ENCODE measurements at regions not wholly inside any gene's neighbourhood (a gene's known extent, or its start where the extent isn't known, plus 50 kb on each side); places are given as distances from the start of the nearest gene placed in this dataset.

DNA sequence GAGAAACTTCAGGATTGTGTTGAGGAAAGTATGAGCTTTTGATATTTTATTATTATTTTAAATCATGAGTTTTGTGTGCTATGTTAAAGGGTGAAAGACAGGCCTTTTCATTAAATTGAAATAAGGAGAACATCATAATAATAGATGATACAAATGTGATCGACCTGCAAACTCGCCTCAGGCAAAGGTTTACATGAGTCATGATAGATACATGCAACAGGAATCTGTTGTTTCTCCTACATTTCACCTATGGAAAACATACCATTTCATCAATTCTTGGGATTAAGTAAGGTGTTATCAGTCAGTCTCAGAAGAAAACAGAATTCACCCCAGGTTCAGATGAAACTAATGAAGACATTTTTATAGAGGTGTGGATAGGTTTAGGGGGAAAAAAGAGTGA, 1992.5 kb upstream of the PIK3C3 start:
- POLR2A ChIA-PET (ENCODE audit: low non-redundant PET), result no interaction called here
- peak; percentile 21 for DNase-seq (ENCODE audit: low spot score)
- H3K27ac ChIP-seq, result no peak overlapping the region
- TF ChIP-seq, protein P1, sequence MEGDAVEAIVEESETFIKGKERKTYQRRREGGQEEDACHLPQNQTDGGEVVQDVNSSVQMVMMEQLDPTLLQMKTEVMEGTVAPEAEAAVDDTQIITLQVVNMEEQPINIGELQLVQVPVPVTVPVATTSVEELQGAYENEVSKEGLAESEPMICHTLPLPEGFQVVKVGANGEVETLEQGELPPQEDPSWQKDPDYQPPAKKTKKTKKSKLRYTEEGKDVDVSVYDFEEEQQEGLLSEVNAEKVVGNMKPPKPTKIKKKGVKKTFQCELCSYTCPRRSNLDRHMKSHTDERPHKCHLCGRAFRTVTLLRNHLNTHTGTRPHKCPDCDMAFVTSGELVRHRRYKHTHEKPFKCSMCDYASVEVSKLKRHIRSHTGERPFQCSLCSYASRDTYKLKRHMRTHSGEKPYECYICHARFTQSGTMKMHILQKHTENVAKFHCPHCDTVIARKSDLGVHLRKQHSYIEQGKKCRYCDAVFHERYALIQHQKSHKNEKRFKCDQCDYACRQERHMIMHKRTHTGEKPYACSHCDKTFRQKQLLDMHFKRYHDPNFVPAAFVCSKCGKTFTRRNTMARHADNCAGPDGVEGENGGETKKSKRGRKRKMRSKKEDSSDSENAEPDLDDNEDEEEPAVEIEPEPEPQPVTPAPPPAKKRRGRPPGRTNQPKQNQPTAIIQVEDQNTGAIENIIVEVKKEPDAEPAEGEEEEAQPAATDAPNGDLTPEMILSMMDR (conservative IDR thresholded peaks at IDR 0.05; ENCODE audit: low read depth), result no peak
- CTCF ChIA-PET, result no interaction called here

DNA sequence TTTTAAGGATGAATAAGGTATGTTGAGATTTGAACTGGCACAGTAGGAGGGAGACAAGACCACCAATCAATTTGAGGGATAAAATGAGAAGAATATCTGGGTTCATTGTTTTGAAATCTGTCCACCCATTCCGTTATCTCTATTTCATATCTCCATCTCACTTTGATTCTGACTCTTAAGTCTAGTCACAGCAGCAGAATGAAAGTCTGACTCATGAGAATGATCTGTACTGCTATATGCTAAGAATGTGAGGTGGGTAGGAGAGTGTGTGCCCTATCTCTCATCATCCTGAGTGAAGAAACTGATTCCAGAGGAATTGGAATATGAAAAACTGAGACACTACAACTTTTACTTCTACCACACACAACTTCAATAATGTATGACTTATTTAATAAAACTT, 1994.5 kb upstream of the PIK3C3 start:
- no peak overlapping the region for H3K27ac ChIP-seq
- ChIA-PET POLR2A (ENCODE audit: low non-redundant PET) (no interaction called here), CTCF (no interaction called here)
- TF ChIP-seq, protein P1 (conservative IDR thresholded peaks at IDR 0.05; ENCODE audit: low read depth), result no peak
- DNase-seq (ENCODE audit: low spot score), result peak; percentile 25

DNA sequence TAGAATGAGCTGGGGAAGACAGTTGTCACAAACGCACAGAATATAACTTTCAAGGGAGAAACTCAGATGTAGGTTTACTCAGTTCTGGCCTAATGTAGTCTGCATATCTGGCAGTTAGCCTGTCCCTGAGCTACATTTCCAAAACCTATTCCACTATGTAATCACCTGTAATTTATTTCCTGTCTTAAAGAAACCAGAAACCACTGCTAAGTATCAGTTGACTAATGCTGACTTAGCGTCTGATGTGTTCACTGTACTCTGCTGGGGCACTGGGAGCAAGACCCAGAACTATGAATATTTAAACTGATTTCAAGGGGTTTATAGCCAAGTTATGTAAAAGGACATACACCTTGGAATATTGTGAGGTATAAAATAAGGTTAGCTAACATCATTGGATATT, 1995.2 kb upstream of the PIK3C3 start:
- TF ChIP-seq, protein P1 (conservative IDR thresholded peaks at IDR 0.05; ENCODE audit: low read depth), result no peak
- DNase-seq (ENCODE audit: low spot score), result peak; percentile 12
- ChIA-PET POLR2A (ENCODE audit: low non-redundant PET) (no interaction called here), CTCF (no interaction called here)
- H3K27ac ChIP-seq, result no peak overlapping the region

DNA sequence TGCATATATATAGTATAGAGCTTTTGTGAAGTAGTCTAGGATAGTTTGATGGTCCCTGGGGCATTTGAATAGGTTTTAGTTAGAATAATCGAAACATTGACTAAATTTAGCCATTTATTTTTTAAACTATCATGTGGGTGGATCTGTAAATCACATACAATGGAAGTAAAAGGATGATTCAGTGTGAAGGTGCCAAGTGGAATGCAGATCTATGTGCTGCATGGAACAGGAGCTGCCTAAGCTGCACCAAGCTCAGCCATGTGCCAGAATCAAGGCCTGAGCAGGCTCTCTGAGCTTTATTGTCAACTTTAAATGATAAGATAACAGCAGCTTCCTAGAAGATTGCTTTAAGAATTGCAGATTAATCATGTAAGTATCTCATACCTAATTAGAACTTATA, 1996.2 kb upstream of the PIK3C3 start:
- POLR2A ChIA-PET (ENCODE audit: low non-redundant PET), result no interaction called here
- DNase-seq (ENCODE audit: low spot score), result peak; percentile 0
- TF ChIP-seq, protein P1 (conservative IDR thresholded peaks at IDR 0.05; ENCODE audit: low read depth), result no peak
- H3K27ac ChIP-seq, result no peak overlapping the region
- CTCF ChIA-PET, result no interaction called here

DNA sequence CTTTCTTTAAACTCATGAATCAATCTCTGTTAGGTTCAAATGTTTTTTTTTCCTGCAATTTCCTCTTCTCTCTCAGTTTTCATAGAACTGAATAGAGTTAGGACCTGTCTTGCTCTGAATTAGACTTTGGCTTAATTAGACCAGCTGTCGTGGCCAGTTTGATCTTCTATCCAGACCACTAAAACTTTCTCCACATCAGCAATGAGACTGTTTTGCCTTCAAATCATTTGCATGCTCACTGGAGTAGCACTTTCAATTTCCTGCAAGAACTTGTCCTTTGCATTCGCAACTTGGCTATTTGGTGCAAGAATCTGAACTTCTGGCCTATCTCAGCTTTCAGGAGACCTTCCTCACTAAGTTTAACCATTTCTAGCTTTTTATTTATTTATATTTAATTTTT, 2002.2 kb upstream of the PIK3C3 start:
- CTCF ChIA-PET, result interaction anchor here (0.6 kb wide), 1 partner anchor 498 kb away, joined by 4 read pairs; no protein-coding TSS in a partner anchor
- no peak overlapping the region for H3K27ac ChIP-seq
- POLR2A ChIA-PET (ENCODE audit: low non-redundant PET), result no interaction called here
- TF ChIP-seq, protein P1 (conservative IDR thresholded peaks at IDR 0.05; ENCODE audit: low read depth), result no peak
- no peak for DNase-seq (ENCODE audit: low spot score)

DNA sequence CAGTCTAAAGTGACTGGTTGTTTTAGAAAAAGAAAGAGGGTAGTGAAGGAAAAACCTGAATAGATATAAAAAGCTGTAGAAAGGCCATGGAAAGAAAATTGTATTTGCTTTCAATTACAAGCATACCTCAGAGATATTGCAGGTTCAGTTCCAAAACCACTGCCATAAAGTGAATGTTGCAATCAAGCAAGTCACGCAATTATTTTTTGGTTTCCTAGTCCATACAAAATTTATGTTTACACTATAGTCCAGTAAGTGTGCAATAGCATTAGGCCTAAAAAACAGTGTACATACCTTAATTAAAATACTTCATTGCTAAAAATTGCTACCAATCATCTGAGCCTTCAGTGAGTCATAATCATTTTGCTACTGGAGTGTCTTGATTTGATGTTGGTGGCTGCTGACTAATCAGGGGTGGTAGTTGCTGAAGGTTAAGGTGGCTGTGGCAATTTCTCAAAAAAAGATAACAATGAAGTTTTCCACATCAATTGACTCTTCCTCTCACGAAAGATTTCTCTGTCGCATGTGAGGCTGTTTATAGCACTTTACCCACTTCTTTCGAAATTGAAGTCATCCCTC, 2003.8 kb upstream of the PIK3C3 start:
- TF ChIP-seq, protein P1 (conservative IDR thresholded peaks at IDR 0.05; ENCODE audit: low read depth), result no peak
- POLR2A ChIA-PET (ENCODE audit: low non-redundant PET), result no interaction called here
- DNase-seq (ENCODE audit: low spot score), result no peak
- no peak overlapping the region for H3K27ac ChIP-seq
- CTCF ChIA-PET, result interaction anchor here (0.6 kb wide), 1 partner anchor 36 kb away, joined by 3 read pairs; no protein-coding TSS in a partner anchor

All from RWPE1 (cell line).